Neural crest cell (in vitro differentiated cells): ENCODE measurements at regions not wholly inside any gene's neighbourhood (a gene's known extent, or its start where the extent isn't known, plus 50 kb on each side); places are given as distances from the start of the nearest gene placed in this dataset.

Experiments
- DNase-seq: peaks from one replicate; pipeline ENCODE4 v3.0.0; 2021; ENCODE audit warnings: low read depth, mixed read lengths, low spot score
- H3K27ac Mint-ChIP-seq: one replicate; pipeline ENCODE4 v1.8.0; 2021; ENCODE audit warnings: mild to moderate bottlenecking, mixed read lengths; ENCODE audit not compliant: unreplicated experiment
- H3K27me3 Mint-ChIP-seq: 2 replicates; pipeline ENCODE4 v1.8.0; 2021; ENCODE audit warnings: low read depth, mild to moderate bottlenecking, mixed read lengths
- H3K36me3 Mint-ChIP-seq: 2 replicates; pipeline ENCODE4 v1.8.0; 2021; ENCODE audit warnings: low read depth, mild to moderate bottlenecking, mixed read lengths
- H3K4me1 Mint-ChIP-seq: 2 replicates; pipeline ENCODE4 v1.8.0; 2021; ENCODE audit warnings: mixed read lengths
- H3K4me3 Mint-ChIP-seq: one replicate; pipeline ENCODE4 v1.8.0; 2021; ENCODE audit warnings: mild to moderate bottlenecking, mixed read lengths
- H3K9me3 Mint-ChIP-seq: 2 replicates; pipeline ENCODE4 v1.8.0; 2021; ENCODE audit warnings: mixed read lengths
- CTCF ChIP-seq: fragments of 200-600 bp; sonication (generic); conservative IDR thresholded peaks from 2 replicates; pipeline ENCODE4 v1.5.0; 2021; ENCODE audit warnings: antibody characterized with exemption, mild to moderate bottlenecking

- Mint-ChIP-seq H3K27me3 (peaks cover 19% of the 10 kb centered on the region), H3K27ac (no peak overlapping the region), H3K36me3 (no peaks in the 10 kb centered on the region), H3K4me1 (no peaks in the 10 kb centered on the region), H3K9me3 (no peaks in the 10 kb centered on the region), H3K4me3 (no peak overlapping the region)
- TF ChIP-seq CTCF: no peak
- DNase-seq: no peak
These were observed 75.7 kb upstream of the B3GAT1 start for GRCh38 chr11:134487696-134488095.

GRCh38 chr11:134486704-134487103 is 74.7 kb upstream of the B3GAT1 start:
- peaks cover 19% of the 10 kb centered on the region for H3K27me3 Mint-ChIP-seq
- no peaks in the 10 kb centered on the region for H3K9me3 Mint-ChIP-seq
- H3K4me3 Mint-ChIP-seq: no peak overlapping the region
- H3K27ac Mint-ChIP-seq: no peak overlapping the region
- TF ChIP-seq CTCF: no peak
- no peak for DNase-seq
- no peaks in the 10 kb centered on the region for H3K36me3 Mint-ChIP-seq
- H3K4me1 Mint-ChIP-seq: no peaks in the 10 kb centered on the region

- Mint-ChIP-seq H3K27ac (no peak overlapping the region), H3K9me3 (no peaks in the 10 kb centered on the region), H3K36me3 (no peaks in the 10 kb centered on the region), H3K4me3 (no peak overlapping the region), H3K27me3 (peaks cover 17% of the 10 kb centered on the region), H3K4me1 (no peaks in the 10 kb centered on the region)
- TF ChIP-seq CTCF: no peak
- DNase-seq: no peak
These were observed 74.1 kb upstream of the B3GAT1 start for GRCh38 chr11:134486106-134486505.

GRCh38 chr11:134485316-134485715 is 73.3 kb upstream of the B3GAT1 start:
- no peak for TF ChIP-seq CTCF

GRCh38 chr11:134483857-134484256 is 71.8 kb upstream of the B3GAT1 start:
- Mint-ChIP-seq H3K27ac (no peak overlapping the region), H3K4me3 (no peak overlapping the region), H3K9me3 (no peaks in the 10 kb centered on the region), H3K27me3 (peaks cover 30% of the 10 kb centered on the region), H3K36me3 (no peaks in the 10 kb centered on the region), H3K4me1 (peaks cover 3% of the 10 kb centered on the region)
- TF ChIP-seq CTCF: no peak
- no peak for DNase-seq

More at GRCh38 chr11:134485316-134485715, 73.3 kb upstream of the B3GAT1 start:
- H3K9me3 Mint-ChIP-seq: no peaks in the 10 kb centered on the region
- H3K27me3 Mint-ChIP-seq: peaks cover 23% of the 10 kb centered on the region
- no peak for DNase-seq
- H3K36me3 Mint-ChIP-seq: no peaks in the 10 kb centered on the region
- H3K4me1 Mint-ChIP-seq: peaks cover 2% of the 10 kb centered on the region
- H3K4me3 Mint-ChIP-seq: no peak overlapping the region
- no peak overlapping the region for H3K27ac Mint-ChIP-seq

- no peak for TF ChIP-seq CTCF
- Mint-ChIP-seq H3K36me3 (no peaks in the 10 kb centered on the region), H3K9me3 (no peaks in the 10 kb centered on the region), H3K27ac (no peak overlapping the region), H3K27me3 (peaks cover 31% of the 10 kb centered on the region), H3K4me1 (peaks cover 3% of the 10 kb centered on the region), H3K4me3 (no peak overlapping the region)
- no peak for DNase-seq
These were observed 71.2 kb upstream of the B3GAT1 start for GRCh38 chr11:134483291-134483690.
